Medulla oblongata (tissue), 1 donor: ENCODE measurements at regions not wholly inside any gene's neighbourhood (a gene's known extent, or its start where the extent isn't known, plus 50 kb on each side); places are given as distances from the start of the nearest gene placed in this dataset.

Experiments used
- DNase-seq: peaks from one replicate; pipeline ENCODE4 v3.0.0-alpha.2; 2015; ENCODE audit errors: extremely low spot score

- DNase-seq: no peak
Measured at GRCh38 chr6:82738773-82739172, 326.9 kb downstream of the UBE3D start.

- no peak for DNase-seq
Measured at GRCh38 chr6:82739303-82739702, 326.3 kb downstream of the UBE3D start.

- DNase-seq: no peak
Measured at GRCh38 chr6:82740072-82740471, 325.6 kb downstream of the UBE3D start.

GRCh38 chr6:82741325-82741995 lies 324.2 kb downstream of the UBE3D start:
- no peak for DNase-seq

- no peak for DNase-seq
Measured at GRCh38 chr6:82741996-82742385, 323.6 kb downstream of the UBE3D start.

- no peak for DNase-seq
Measured at GRCh38 chr6:82744286-82745015, 321.2 kb downstream of the UBE3D start.

DNA sequence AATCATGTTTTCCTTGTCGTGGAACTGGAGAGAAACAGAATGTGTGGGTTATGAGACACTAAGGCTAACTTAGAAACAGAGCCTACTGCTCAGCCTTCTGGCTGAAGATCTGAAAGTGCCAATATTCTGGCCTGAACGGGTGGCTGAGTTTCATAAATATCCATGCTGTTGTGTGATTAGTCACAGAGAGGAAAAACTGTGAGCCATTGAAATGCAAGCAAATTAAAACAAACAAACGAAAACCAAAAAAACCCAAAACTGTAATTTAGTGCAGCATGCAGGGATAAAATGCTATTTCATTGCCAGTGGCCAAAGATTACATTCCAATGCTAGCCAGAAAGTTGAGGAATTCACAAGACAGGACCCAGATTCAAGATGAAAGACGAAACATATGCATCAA lies 315.1 kb downstream of the UBE3D start:
- no peak for DNase-seq

DNA sequence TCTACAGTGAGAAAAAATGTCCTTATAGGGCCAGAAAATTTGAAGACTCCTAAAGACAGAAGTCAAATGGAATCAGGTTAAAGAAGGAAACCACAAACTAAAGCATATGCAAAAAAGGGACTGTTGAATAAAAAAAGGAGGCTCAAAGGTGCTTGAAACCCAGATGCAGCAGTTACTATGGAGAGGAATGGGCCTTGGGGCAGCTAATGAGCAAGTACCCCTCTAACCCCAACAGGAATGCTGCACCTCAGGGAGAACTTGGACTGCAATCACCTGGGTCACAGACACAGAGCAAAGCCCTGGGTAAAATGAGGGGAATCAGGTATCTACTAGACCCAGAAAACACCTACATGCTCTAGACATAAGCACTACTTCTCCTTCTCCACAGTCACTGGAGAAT lies 313.9 kb downstream of the UBE3D start:
- DNase-seq: no peak

- no peak for DNase-seq
Measured at GRCh38 chr6:82761674-82762345, 303.8 kb downstream of the UBE3D start.

GRCh38 chr6:82766476-82766875 lies 299.2 kb downstream of the UBE3D start:
- DNase-seq: no peak

- no peak for DNase-seq
Measured at GRCh38 chr6:82767037-82767436, 298.6 kb downstream of the UBE3D start.

DNA sequence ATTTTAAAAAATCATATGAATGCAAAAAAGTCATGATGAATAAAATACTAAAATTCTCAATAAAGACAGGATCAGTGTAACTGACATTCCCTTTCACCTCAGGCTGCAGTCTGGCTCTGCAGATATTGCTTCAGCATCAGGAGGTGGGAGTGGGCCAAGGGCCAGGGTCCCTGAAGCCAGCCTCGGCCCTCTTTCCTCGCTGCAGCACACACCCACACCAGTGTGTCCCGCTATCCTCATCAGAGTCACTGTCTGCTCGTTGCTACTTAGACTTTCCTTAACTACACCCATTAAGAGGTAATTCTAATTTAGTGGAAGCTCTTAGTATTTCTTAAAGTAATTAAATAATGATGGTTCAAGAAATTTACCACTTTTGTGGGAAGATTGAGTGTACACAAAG lies 298.2 kb downstream of the UBE3D start:
- DNase-seq: no peak

- DNase-seq: no peak
Measured at GRCh38 chr6:82772851-82773717, 292.6 kb downstream of the UBE3D start.

GRCh38 chr6:82775361-82775760 lies 290.3 kb downstream of the UBE3D start:
- no peak for DNase-seq

- DNase-seq: no peak
Measured at GRCh38 chr6:82775981-82776380, 289.7 kb downstream of the UBE3D start.

GRCh38 chr6:82779041-82779440 lies 286.6 kb downstream of the UBE3D start:
- no peak for DNase-seq

DNA sequence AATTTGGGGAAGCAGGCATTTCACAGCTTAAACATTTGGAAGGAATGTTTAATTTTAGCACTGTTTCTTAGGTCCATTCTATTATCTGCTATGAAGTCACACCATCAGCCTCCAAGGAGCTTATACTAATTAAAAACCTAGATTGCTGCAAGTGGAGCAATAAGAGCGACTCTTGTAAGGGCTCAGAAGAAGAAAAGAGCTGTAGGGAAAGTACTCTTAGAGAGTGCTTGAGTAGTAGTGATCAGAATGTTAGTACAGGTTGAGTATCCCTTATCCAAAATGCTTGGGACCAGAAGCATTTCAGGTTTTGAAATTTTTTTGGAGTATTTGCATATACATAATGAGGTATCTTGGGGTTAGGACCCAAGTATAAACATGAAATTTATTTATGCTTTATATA lies 285.3 kb downstream of the UBE3D start:
- no peak for DNase-seq

GRCh38 chr6:82781620-82782204 lies 283.9 kb downstream of the UBE3D start:
- DNase-seq: no peak

DNA sequence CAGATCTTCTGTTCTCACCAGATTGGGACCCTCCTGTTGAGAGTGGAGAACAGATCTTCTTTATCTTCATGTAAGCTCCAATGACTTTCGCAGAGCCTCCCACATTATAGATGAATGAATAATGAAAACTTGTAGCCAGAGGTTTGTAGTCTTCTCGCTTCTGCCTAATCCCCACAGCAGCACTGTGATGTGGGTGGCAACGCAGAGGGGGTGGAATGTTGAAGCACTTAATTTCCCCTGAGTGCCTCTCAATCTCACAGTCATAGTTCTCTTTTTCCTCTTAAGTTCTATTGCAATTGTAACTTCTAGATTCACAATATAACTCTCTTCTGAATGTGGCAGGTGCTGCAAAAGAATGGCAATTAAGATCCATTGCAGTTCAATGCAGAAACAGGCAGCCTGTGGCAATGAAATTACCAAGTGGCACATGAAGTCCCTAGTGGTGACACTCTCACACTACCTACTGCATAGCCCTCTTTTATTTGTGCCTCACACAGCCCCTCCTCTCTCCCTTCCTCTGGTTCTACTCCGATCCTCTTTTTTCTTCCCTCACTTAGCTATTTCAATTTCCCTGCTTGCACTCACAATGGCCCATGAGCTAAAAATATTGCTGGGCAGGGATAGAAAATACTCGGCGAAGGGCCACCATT lies 281.9 kb downstream of the UBE3D start:
- DNase-seq: no peak

DNA sequence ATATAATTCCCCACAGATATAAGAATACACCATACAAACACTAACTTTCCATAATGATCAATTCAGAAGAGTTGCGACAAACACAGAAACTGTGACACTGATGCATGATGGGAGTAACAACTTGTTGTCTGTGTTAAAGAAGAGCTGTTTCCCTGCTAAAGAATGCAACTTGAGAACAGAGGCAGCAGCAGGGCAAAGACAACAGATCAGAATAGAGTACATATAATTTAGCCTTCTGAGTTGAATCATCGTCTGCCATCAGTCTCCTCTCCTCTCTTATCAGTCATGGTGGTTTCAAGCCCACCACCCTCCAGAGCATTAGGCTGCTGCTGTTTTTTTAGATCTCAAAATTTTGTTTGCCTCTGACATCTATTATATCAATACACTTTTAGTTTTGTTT lies 280.4 kb downstream of the UBE3D start:
- DNase-seq: no peak

GRCh38 chr6:82786248-82786647 lies 279.4 kb downstream of the UBE3D start:
- DNase-seq: no peak
